ENCODE measurements at regions not wholly inside any gene's neighbourhood (a gene's known extent, or its start where the extent isn't known, plus 50 kb on each side); places are given as distances from the start of the nearest gene placed in this dataset.

DNA sequence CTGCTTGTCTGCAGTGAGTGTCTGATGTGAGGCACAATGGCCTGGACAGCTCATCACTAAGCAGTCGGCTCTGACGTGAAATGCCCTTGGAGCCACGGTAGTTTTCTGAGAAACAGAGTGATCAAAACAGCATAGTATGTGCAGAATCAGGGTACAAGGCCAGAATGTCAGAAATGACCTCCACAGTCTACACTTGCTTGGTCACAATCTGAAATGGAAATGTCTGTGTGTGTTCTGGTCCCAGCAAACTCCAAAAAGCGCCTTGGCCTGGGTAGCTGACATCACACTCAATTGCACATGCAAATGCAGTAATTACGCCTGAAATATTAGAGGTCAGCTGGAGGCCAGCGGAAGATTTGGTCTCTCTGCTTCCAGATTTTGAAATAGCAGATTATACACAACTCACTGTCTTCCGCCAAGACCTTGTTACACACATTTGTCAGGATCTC is 95.4 kb downstream of the CTAGE1 start:
- H3K36me3 ChIP-seq, result no peaks in the 10 kb centered on the region
- H3K27ac ChIP-seq, result peak overlapping the region in 2 of 4 donors; percentile 36 to 72
- H3K4me3 ChIP-seq, result no peak overlapping the region
- 69 to 84% methylated on average over 7 of the region's 7 CpGs for WGBS, 2 donors
- H3K4me1 ChIP-seq, result peaks cover 0 to 11% (median 8%) of the 10 kb centered on the region in 3 donors
- peaks cover 0 to 4% (median 0%) of the 10 kb centered on the region in 4 donors for H3K27me3 ChIP-seq
- TF ChIP-seq, protein P1, sequence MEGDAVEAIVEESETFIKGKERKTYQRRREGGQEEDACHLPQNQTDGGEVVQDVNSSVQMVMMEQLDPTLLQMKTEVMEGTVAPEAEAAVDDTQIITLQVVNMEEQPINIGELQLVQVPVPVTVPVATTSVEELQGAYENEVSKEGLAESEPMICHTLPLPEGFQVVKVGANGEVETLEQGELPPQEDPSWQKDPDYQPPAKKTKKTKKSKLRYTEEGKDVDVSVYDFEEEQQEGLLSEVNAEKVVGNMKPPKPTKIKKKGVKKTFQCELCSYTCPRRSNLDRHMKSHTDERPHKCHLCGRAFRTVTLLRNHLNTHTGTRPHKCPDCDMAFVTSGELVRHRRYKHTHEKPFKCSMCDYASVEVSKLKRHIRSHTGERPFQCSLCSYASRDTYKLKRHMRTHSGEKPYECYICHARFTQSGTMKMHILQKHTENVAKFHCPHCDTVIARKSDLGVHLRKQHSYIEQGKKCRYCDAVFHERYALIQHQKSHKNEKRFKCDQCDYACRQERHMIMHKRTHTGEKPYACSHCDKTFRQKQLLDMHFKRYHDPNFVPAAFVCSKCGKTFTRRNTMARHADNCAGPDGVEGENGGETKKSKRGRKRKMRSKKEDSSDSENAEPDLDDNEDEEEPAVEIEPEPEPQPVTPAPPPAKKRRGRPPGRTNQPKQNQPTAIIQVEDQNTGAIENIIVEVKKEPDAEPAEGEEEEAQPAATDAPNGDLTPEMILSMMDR (IDR thresholded peaks at IDR 0.05), result no peak
- TF ChIP-seq POLR2A (IDR thresholded peaks at IDR 0.05), result no peak
- DNase-seq, result no peak
- intact Hi-C loops (cut with DNase I), result no loop called here
- no peaks in the 10 kb centered on the region for H3K9me3 ChIP-seq

DNA sequence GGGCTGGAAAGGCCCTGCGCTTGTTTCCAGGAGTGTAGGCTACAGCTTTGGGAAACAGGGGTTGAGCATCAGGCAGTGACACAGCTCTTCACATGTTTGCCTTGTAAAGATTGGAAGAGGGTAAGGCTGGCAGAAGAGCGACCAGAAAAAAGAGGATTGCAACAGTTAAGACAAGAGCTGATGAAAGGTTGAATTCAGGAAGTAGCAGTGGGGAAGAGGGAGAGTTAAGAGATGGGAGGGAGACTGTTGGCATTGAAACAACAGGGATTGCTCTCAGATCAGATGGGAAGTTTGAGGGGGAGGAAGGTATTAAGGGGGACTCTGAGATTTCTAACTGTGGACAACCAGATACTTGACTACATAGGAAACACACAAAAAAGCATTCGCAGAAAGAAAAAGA is 96.9 kb downstream of the CTAGE1 start:
- Histone ChIP-seq H3K36me3 (no peaks in the 10 kb centered on the region), H3K27ac (no peak overlapping the region), H3K4me1 (peaks cover 0 to 11% (median 8%) of the 10 kb centered on the region in 3 donors), H3K9me3 (no peaks in the 10 kb centered on the region), H3K27me3 (peaks cover 0 to 4% (median 0%) of the 10 kb centered on the region in 4 donors), H3K4me3 (no peak overlapping the region)
- intact Hi-C loops (cut with DNase I), result no loop called here
- DNase-seq, result no peak
- no peak for TF ChIP-seq POLR2A (IDR thresholded peaks at IDR 0.05)
- WGBS, 2 donors, result 85 to 87% methylated on average over 3 of the region's 3 CpGs

DNA sequence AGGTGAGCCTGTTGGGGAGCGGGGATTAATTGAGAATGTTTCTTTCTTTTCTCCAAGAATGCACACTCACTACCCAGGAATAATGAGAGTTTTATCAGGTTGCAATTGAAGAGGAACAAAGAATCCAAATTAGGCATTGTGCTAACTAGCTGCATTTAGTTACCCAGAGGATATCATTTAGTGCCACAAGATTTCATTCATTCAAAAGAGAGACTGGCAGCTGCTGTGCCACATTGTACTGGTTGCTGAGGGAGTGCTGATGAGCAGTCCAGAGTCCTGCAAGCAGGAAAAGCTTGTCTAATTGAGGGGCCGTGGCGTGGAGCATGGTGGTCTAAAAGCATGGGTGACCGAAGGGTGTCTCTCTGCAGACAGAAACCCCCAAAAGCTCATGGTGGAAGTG is 97.6 kb downstream of the CTAGE1 start:
- 77 to 84% methylated on average over 4 of the region's 4 CpGs for WGBS, 2 donors
- no peak for DNase-seq
- Histone ChIP-seq H3K4me3 (no peak overlapping the region), H3K9me3 (no peaks in the 10 kb centered on the region), H3K27me3 (peaks cover 0 to 4% (median 0%) of the 10 kb centered on the region in 4 donors), H3K36me3 (no peaks in the 10 kb centered on the region), H3K27ac (no peak overlapping the region), H3K4me1 (peaks cover 0 to 11% (median 8%) of the 10 kb centered on the region in 3 donors)
- TF ChIP-seq, protein P1 (IDR thresholded peaks at IDR 0.05), result no peak
- no peak for TF ChIP-seq POLR2A (IDR thresholded peaks at IDR 0.05)
- intact Hi-C loops (cut with DNase I), result no loop called here

DNA sequence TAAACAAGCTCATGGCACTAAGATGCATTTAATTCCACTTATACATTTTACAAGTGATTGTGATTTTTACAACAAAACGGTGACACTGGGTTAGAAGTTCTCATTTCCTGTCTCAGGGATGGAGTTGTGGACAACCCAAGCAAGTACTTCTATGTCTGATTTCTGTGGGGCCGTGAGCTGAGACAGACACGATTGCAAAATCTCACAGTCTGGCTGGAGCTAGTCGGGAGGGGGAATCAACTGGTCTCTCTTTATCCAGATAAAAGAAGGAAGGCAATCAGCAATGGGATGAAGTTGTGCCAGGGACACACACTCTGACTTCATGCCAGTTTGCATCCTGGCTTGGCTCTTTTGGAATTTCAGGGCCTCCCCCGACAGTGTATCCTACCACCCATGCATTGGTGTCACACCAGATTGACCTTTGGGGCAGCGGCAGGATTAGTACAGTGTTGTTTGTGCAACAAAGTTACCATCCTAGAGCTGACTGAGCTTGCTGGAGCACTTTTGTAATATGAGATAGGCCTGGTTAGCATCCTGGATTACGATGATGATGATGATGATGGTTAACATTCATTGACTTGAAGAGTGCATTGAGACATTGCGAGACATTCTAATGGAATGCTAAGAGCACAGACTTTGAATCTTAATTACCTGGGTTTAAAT is 98.8 kb downstream of the CTAGE1 start:
- Histone ChIP-seq H3K27ac (no peak overlapping the region), H3K27me3 (peaks cover 0 to 4% (median 0%) of the 10 kb centered on the region in 4 donors), H3K4me3 (no peak overlapping the region), H3K36me3 (no peaks in the 10 kb centered on the region), H3K4me1 (peaks cover 0 to 2% (median under 1%) of the 10 kb centered on the region in 3 donors), H3K9me3 (no peaks in the 10 kb centered on the region)
- 78 to 81% methylated on average over 7 of the region's 8 CpGs for WGBS, 2 donors
- DNase-seq, result no peak
- intact Hi-C loops (cut with DNase I), result no loop called here
- TF ChIP-seq, protein P1 (IDR thresholded peaks at IDR 0.05), result no peak
- TF ChIP-seq POLR2A (IDR thresholded peaks at IDR 0.05), result no peak

DNA sequence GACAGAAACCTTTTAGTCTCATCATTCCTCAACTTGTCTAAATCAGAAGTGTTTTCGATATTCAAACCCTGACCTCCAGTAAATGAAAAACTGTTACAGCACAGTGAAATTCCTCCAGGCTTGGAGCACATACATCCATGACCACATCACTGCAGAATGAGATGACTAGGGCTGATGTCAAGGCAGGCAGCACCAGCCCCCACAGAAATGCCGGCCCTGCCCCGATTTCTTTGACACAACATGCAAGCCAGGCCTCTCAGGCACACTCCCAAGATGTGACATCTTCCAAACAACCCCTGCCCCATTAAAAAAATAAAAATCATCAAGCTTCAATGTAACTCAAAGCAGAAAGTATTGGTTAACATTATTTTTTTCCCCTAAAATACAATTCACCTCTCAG is 103.3 kb downstream of the CTAGE1 start:
- intact Hi-C loops (cut with DNase I), result loop anchor here (5.0 kb wide), 1 partner anchor 258 kb away; no protein-coding TSS in a partner anchor
- no peak overlapping the region for H3K4me3 ChIP-seq
- 61 to 77% methylated on average over 3 of the region's 3 CpGs for WGBS, 2 donors
- H3K9me3 ChIP-seq, result no peaks in the 10 kb centered on the region
- no peaks in the 10 kb centered on the region for H3K36me3 ChIP-seq
- peaks cover 0 to 3% (median 0%) of the 10 kb centered on the region in 4 donors for H3K27me3 ChIP-seq
- no peak overlapping the region for H3K27ac ChIP-seq
- no peak for DNase-seq
- no peak for TF ChIP-seq POLR2A (IDR thresholded peaks at IDR 0.05)
- TF ChIP-seq, protein P1 (IDR thresholded peaks at IDR 0.05), result no peak
- no peaks in the 10 kb centered on the region for H3K4me1 ChIP-seq

All from esophagus squamous epithelium (tissue), 5 donors.